Right lobe of liver (tissue), 6 donors: ENCODE measurements at regions not wholly inside any gene's neighbourhood (a gene's known extent, or its start where the extent isn't known, plus 50 kb on each side); places are given as distances from the start of the nearest gene placed in this dataset.

Experiments used
- ATAC-seq, 4 donors: fragments of 200-7000 bp; cut with Tn5 transposase; one replicate each; pipeline ENCODE4 v1.9.1; 2020; ENCODE audit warnings: mild to moderate bottlenecking in 4 of 4, moderate library complexity in 4 of 4
- DNase-seq, 3 donors: peaks; one replicate each; pipeline ENCODE4 v3.0.0-alpha.2; 2020
- H3K27ac ChIP-seq, 3 donors: fragments of 200-600 bp; one replicate each; pipeline ENCODE4 v1.8.0; 2022
- H3K27me3 ChIP-seq, 2 donors: fragments of 200-600 bp; one replicate each; pipeline ENCODE4 v1.8.0; 2022
- H3K36me3 ChIP-seq, 4 donors: fragments of 200-600 bp; sonication (generic) in 1 of 4; one replicate each; pipeline versions ENCODE4 v1.5.1 to v1.8.0; 2017 to 2022; ENCODE audit warnings: control low read depth in 1 of 4
- H3K4me1 ChIP-seq, 4 donors: fragments of 200-600 bp; sonication (generic) in 1 of 4; one replicate each; pipeline versions ENCODE4 v1.5.1 to v1.8.0; 2017 to 2022; ENCODE audit warnings: control low read depth in 1 of 4
- H3K4me3 ChIP-seq, 3 donors: fragments of 200-600 bp; one replicate each; pipeline ENCODE4 v1.8.0; 2022
- H3K9me3 ChIP-seq, 4 donors: fragments of 200-600 bp; sonication (generic) in 1 of 4; one replicate each; pipeline versions ENCODE4 v1.5.1 to v1.8.0; 2017 to 2022; ENCODE audit warnings: control low read depth in 1 of 4
- POLR2A ChIP-seq: fragments of 450-650 bp; IDR thresholded peaks from one replicate; pipeline ENCODE4 v1.6.1; 2017; ENCODE audit warnings: antibody characterized with exemption, mild to moderate bottlenecking
- WGBS: methylation state at CpG from one replicate; pipeline ENCODE4 v1.1.6; 2018; ENCODE audit warnings: low coverage, low lambda C conversion rate; ENCODE audit not compliant: insufficient coverage; ENCODE audit errors: missing lambda C conversion rate; 5-methylcytosine and 5-hydroxymethylcytosine counted together
- intact Hi-C, 2 donors: fragments of 100-400 bp; cut with DNase I; formaldehyde crosslinking; loops; one replicate each; pipeline versions ENCODE4 v1.11.2 to v1.14.1; 2022
- TF ChIP-seq, protein P1 (sequence below), 4 donors: fragments of 200-600 bp in 3 of 4; fragments of 450-650 bp in 1 of 4; IDR thresholded peaks; one replicate each; pipeline versions ENCODE4 v1.5.1 to v1.8.0; 2016 to 2022; ENCODE audit warnings: antibody characterized with exemption in 4 of 4, mild to moderate bottlenecking in 2 of 4
- donor health status: DM: no; HTN: yes; CAD: no.
- donor health status: DM: no; HTN: no; CAD: no.
- donor health status: DM: no; HTN: no; CAD: no.
- donor health status: DM: no; HTN: yes; CAD: no.
- donor health status: DM: no; HTN: yes; CAD: no.

GRCh38 chr4:56272927-56273326 is 114.4 kb downstream of the AASDH start:
- Histone ChIP-seq H3K27me3 (no peaks in the 10 kb centered on the region), H3K4me3 (no peak overlapping the region), H3K36me3 (no peaks in the 10 kb centered on the region), H3K4me1 (no peaks in the 10 kb centered on the region), H3K27ac (no peak overlapping the region), H3K9me3 (no peaks in the 10 kb centered on the region)
- WGBS = 64% methylated on average over 2 of the region's 2 CpGs
- TF ChIP-seq, protein P1, sequence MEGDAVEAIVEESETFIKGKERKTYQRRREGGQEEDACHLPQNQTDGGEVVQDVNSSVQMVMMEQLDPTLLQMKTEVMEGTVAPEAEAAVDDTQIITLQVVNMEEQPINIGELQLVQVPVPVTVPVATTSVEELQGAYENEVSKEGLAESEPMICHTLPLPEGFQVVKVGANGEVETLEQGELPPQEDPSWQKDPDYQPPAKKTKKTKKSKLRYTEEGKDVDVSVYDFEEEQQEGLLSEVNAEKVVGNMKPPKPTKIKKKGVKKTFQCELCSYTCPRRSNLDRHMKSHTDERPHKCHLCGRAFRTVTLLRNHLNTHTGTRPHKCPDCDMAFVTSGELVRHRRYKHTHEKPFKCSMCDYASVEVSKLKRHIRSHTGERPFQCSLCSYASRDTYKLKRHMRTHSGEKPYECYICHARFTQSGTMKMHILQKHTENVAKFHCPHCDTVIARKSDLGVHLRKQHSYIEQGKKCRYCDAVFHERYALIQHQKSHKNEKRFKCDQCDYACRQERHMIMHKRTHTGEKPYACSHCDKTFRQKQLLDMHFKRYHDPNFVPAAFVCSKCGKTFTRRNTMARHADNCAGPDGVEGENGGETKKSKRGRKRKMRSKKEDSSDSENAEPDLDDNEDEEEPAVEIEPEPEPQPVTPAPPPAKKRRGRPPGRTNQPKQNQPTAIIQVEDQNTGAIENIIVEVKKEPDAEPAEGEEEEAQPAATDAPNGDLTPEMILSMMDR (IDR thresholded peaks at IDR 0.05) = no peak
- TF ChIP-seq POLR2A = no peak
- ATAC-seq (no peak), DNase-seq (no peak)
- intact Hi-C loops = no loop called here

- H3K4me1 ChIP-seq = no peaks in the 10 kb centered on the region
- WGBS = 41% methylated on average over 11 of the region's 11 CpGs
- peak in 2 of 3 donors; percentile 21 to 46 for DNase-seq
These were observed 115.3 kb downstream of the AASDH start for GRCh38 chr4:56272003-56272402.

GRCh38 chr4:56271131-56271530 is 116.2 kb downstream of the AASDH start:
- Histone ChIP-seq H3K4me1 (no peaks in the 10 kb centered on the region), H3K9me3 (no peaks in the 10 kb centered on the region), H3K36me3 (no peaks in the 10 kb centered on the region), H3K4me3 (no peak overlapping the region), H3K27me3 (no peaks in the 10 kb centered on the region), H3K27ac (no peak overlapping the region)
- 57% methylated on average over 2 of the region's 2 CpGs for WGBS
- DNase-seq = no peak
- intact Hi-C loops = no loop called here
- no peak for ATAC-seq
- TF ChIP-seq, protein P1 (IDR thresholded peaks at IDR 0.05) = no peak
- no peak for TF ChIP-seq POLR2A

More at GRCh38 chr4:56272003-56272402, 115.3 kb downstream of the AASDH start:
- no peaks in the 10 kb centered on the region for H3K36me3 ChIP-seq
- no peaks in the 10 kb centered on the region for H3K9me3 ChIP-seq
- no peaks in the 10 kb centered on the region for H3K27me3 ChIP-seq
- peak in 2 of 4 donors; percentile 27 for ATAC-seq
- intact Hi-C loops = no loop called here
- H3K4me3 ChIP-seq = no peak overlapping the region
- no peak for TF ChIP-seq POLR2A
- TF ChIP-seq, protein P1 (IDR thresholded peaks at IDR 0.05) = no peak
- no peak overlapping the region for H3K27ac ChIP-seq

DNA sequence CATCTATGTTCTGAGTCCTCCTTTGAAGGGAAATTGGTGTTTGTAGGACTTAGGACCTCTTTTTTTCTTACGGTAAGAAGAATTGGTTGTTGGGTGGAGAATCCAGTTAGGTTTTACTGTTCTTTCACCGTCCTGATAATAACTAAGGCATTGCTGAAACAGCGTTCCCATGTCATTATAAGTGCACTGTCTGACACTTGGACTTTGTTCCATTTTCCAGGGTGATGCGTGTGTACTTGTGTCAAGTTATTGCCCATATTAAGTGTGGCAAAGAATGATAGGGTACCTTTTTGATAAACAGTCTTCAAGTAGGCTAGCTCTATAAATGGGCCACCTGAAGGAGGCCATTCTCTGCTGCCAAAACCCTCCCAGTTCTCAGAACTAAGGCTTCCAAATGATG is 119.7 kb downstream of the AASDH start:
- H3K27me3 ChIP-seq = no peaks in the 10 kb centered on the region
- ATAC-seq (no peak), DNase-seq (no peak)
- intact Hi-C loops = no loop called here
- TF ChIP-seq, protein P1 (IDR thresholded peaks at IDR 0.05) = no peak
- no peak for TF ChIP-seq POLR2A
- H3K27ac ChIP-seq = no peak overlapping the region
- H3K4me3 ChIP-seq = no peak overlapping the region
- 61% methylated on average over 4 of the region's 4 CpGs for WGBS
- no peaks in the 10 kb centered on the region for H3K4me1 ChIP-seq
- no peaks in the 10 kb centered on the region for H3K36me3 ChIP-seq
- no peaks in the 10 kb centered on the region for H3K9me3 ChIP-seq

DNA sequence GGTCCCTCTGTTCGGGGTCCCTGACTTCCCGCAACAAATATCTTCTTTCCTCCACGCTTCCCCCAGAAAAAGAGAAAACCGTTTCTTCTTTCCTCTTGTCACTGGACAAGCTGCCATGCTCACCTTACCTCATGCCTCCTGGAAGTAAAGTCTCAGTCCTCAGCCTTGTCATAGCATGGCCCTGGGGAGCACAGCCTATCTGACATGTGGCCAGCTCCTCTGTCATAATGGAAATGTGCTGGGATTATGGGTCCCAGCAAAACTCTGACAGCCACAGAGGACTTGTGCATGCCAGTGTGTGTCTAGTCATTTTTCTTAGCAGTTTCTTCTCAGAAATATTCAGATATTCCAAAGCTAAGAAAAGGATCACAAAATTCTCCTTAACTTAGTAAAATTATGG is 122.4 kb downstream of the AASDH start:
- ATAC-seq (no peak), DNase-seq (no peak)
- Histone ChIP-seq H3K36me3 (no peaks in the 10 kb centered on the region), H3K4me1 (no peaks in the 10 kb centered on the region), H3K27me3 (no peaks in the 10 kb centered on the region), H3K9me3 (no peaks in the 10 kb centered on the region), H3K27ac (no peak overlapping the region), H3K4me3 (no peak overlapping the region)
- 79% methylated on average over 4 of the region's 4 CpGs for WGBS
- TF ChIP-seq POLR2A = no peak
- TF ChIP-seq, protein P1 (IDR thresholded peaks at IDR 0.05) = no peak
- intact Hi-C loops = no loop called here
